Natural killer cell (primary cell): ENCODE measurements at regions not wholly inside any gene's neighbourhood (a gene's known extent, or its start where the extent isn't known, plus 50 kb on each side); places are given as distances from the start of the nearest gene placed in this dataset.

ENCODE experiments used
- ATAC-seq, 3 donors: fragments of 150-1000 bp in 2 of 3; fragments of 200-7000 bp in 1 of 3; cut with Tn5 transposase; 1 replicate in 1 of 3; 2 replicates in 2 of 3; pipeline ENCODE4 v1.10.0; 2021; ENCODE audit warnings: mild to moderate bottlenecking in 2 of 3, moderate library complexity in 2 of 3
- DNase-seq, 2 donors: peaks; one replicate each; pipeline versions ENCODE4 v3.0.0 to v3.0.0-alpha.2; 2013 to 2021; ENCODE audit warnings: mixed read lengths in 1 of 2
- H3K27ac ChIP-seq: one replicate; pipeline ENCODE4 v1.5.1; 2013; ENCODE audit warnings: mild to moderate bottlenecking, low read length
- H3K27me3 ChIP-seq: one replicate; pipeline ENCODE4 v1.6.1; 2013; ENCODE audit warnings: low read length; ENCODE audit not compliant: control insufficient read depth, insufficient read depth
- H3K36me3 ChIP-seq: one replicate; pipeline ENCODE4 v1.6.1; 2013; ENCODE audit warnings: low read length; ENCODE audit not compliant: control insufficient read depth, insufficient read depth
- H3K4me1 ChIP-seq: one replicate; pipeline ENCODE4 v1.6.1; 2013; ENCODE audit warnings: low read length; ENCODE audit not compliant: control insufficient read depth, insufficient read depth
- H3K4me3 ChIP-seq: one replicate; pipeline ENCODE4 v1.5.1; 2013; ENCODE audit warnings: low read length
- H3K9me3 ChIP-seq: one replicate; pipeline ENCODE4 v1.6.1; 2013; ENCODE audit warnings: low read length; ENCODE audit not compliant: control insufficient read depth, insufficient read depth
- H3K27ac Mint-ChIP-seq, 2 donors: one replicate each; pipeline ENCODE4 v1.8.0; 2022; ENCODE audit warnings: mild to moderate bottlenecking in 2 of 2, mixed read lengths in 2 of 2, moderate library complexity in 1 of 2
- H3K27me3 Mint-ChIP-seq, 2 donors: one replicate each; pipeline ENCODE4 v1.8.0; 2022; ENCODE audit warnings: low read depth in 2 of 2, mixed read lengths in 2 of 2
- H3K36me3 Mint-ChIP-seq: one replicate; pipeline ENCODE4 v1.8.0; 2022; ENCODE audit warnings: mixed read lengths
- H3K4me1 Mint-ChIP-seq, 2 donors: one replicate each; pipeline ENCODE4 v1.8.0; 2022; ENCODE audit warnings: mixed read lengths in 2 of 2
- H3K4me3 Mint-ChIP-seq: one replicate; pipeline ENCODE4 v1.8.0; 2022; ENCODE audit warnings: mild to moderate bottlenecking, moderate library complexity, mixed read lengths
- H3K9me3 Mint-ChIP-seq, 2 donors: one replicate each; pipeline ENCODE4 v1.8.0; 2022; ENCODE audit warnings: mixed read lengths in 2 of 2
- WGBS: methylation state at CpG from one replicate; pipeline ENCODE4 v1.1.7; 2013; ENCODE audit warnings: missing lambda C conversion rate; ENCODE audit not compliant: insufficient coverage; 5-methylcytosine and 5-hydroxymethylcytosine counted together
- intact Hi-C: fragments of 100-400 bp; cut with micrococcal nuclease; formaldehyde crosslinking; loops from one replicate; pipeline ENCODE4 v1.14.2; 2022
- TF ChIP-seq, protein P1 (sequence below): fragments of 200-600 bp; IDR thresholded peaks from one replicate; pipeline ENCODE4 v1.8.0; 2022; ENCODE audit warnings: antibody characterized with exemption

DNA sequence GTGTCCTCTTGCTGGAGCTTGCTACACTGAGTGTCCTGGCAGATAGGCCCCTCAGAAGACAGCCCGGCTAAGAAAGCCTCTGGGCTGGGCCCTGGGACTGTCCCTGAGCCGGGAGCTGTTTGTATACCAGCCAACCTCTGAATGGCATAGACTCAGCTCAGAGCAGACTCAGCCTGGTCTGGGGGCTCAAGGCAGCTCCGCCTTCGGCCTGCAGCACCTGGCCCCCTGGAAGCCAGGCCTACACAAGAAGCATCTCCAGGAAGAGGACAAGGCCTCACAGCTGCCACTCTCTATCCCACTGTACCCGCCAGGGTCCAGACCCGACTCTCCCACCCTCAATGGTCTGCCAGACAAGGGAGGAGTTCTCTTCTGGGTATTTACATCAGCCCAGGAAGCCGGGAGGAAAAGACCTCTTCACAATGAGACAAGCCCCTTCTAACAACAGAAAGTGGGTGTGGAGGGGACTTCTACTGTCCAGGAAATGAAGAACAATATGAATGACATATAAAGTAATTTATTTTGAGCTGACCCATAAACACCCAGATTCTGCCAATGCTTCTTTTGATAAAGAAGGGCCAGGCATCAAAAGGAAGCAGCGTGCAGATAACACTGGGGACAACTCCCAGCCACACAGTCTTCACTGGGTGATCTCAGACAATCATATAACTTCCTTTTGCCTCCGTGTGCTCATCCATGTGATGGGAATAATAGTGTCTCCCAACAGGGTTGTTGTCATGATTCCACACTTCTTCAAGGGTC, 110.2 kb downstream of the TPRA1 start:
- Mint-ChIP-seq H3K27me3 (peaks cover 11 to 21% of the 10 kb centered on the region in 2 donors), H3K27ac (no peak overlapping the region), H3K9me3 (no peaks in the 10 kb centered on the region), H3K4me1 (peaks cover 0 to 18% of the 10 kb centered on the region in 2 donors), H3K4me3 (no peak overlapping the region), H3K36me3 (no peaks in the 10 kb centered on the region)
- TF ChIP-seq, protein P1, sequence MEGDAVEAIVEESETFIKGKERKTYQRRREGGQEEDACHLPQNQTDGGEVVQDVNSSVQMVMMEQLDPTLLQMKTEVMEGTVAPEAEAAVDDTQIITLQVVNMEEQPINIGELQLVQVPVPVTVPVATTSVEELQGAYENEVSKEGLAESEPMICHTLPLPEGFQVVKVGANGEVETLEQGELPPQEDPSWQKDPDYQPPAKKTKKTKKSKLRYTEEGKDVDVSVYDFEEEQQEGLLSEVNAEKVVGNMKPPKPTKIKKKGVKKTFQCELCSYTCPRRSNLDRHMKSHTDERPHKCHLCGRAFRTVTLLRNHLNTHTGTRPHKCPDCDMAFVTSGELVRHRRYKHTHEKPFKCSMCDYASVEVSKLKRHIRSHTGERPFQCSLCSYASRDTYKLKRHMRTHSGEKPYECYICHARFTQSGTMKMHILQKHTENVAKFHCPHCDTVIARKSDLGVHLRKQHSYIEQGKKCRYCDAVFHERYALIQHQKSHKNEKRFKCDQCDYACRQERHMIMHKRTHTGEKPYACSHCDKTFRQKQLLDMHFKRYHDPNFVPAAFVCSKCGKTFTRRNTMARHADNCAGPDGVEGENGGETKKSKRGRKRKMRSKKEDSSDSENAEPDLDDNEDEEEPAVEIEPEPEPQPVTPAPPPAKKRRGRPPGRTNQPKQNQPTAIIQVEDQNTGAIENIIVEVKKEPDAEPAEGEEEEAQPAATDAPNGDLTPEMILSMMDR = no peak
- H3K36me3 ChIP-seq = no peaks in the 10 kb centered on the region
- H3K27ac ChIP-seq = no peak overlapping the region
- no peaks in the 10 kb centered on the region for H3K9me3 ChIP-seq
- H3K27me3 ChIP-seq = no peaks in the 10 kb centered on the region
- ATAC-seq (no peak), DNase-seq (no peak)
- peaks cover 14% of the 10 kb centered on the region for H3K4me1 ChIP-seq
- no peak overlapping the region for H3K4me3 ChIP-seq
- intact Hi-C loops = no loop called here
- 83% methylated on average over 8 of the region's 9 CpGs for WGBS

DNA sequence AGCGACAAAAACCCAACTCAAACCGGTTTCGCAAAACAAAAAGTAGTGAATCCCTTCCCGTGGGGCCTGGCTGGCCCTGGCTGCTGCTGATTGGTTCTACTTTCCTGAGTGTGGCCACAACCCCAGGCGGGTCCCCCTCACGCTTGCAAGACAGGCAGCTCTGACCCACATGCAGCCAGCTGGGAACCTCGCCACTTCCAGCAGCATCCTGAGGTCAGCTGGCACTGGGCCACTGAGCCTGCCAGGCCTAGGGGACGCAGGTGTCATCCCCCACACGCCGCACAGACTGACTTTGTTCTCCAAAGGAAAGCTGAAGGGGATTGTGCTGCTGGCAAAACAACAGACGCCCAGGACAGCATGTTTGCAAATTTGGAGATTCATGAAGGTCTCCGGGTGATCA, 111.1 kb downstream of the TPRA1 start:
- no peaks in the 10 kb centered on the region for H3K27me3 ChIP-seq
- no peak overlapping the region for H3K27ac ChIP-seq
- WGBS = 72% methylated on average over 12 of the region's 12 CpGs
- no peak overlapping the region for H3K27ac Mint-ChIP-seq
- no peaks in the 10 kb centered on the region for H3K36me3 Mint-ChIP-seq
- no peak for ATAC-seq
- no peaks in the 10 kb centered on the region for H3K9me3 Mint-ChIP-seq
- H3K36me3 ChIP-seq = no peaks in the 10 kb centered on the region
- peaks cover 14% of the 10 kb centered on the region for H3K4me1 ChIP-seq
- H3K4me3 ChIP-seq = no peak overlapping the region
- peaks cover 0 to 18% of the 10 kb centered on the region in 2 donors for H3K4me1 Mint-ChIP-seq
- intact Hi-C loops = no loop called here
- H3K27me3 Mint-ChIP-seq = peaks cover 11 to 25% of the 10 kb centered on the region in 2 donors
- no peaks in the 10 kb centered on the region for H3K9me3 ChIP-seq
- TF ChIP-seq, protein P1 = no peak
- no peak for DNase-seq
- H3K4me3 Mint-ChIP-seq = no peak overlapping the region

DNA sequence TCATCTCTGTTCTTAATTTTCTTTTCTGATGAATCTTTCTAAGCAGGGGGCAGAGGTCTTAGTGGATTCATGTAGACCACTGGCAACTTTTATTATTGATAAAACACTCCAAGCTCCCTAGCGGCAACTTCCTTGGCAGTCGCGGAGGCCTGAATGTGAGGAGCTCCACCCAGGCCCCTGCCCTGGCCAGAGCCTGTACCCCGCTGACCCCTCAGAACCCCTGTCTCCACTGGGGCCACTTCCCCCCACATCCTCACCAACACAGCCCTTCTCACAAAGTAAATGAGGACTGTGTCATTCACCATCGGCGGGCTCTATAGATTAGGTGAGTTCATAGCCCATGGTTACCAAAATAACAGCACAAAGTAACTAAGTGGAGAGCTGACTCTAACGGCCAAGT, 111.6 kb downstream of the TPRA1 start:
- Mint-ChIP-seq H3K9me3 (no peaks in the 10 kb centered on the region), H3K36me3 (no peaks in the 10 kb centered on the region), H3K4me1 (peaks cover 0 to 12% of the 10 kb centered on the region in 2 donors), H3K27me3 (peaks cover 11 to 28% of the 10 kb centered on the region in 2 donors), H3K27ac (no peak overlapping the region), H3K4me3 (no peak overlapping the region)
- Histone ChIP-seq H3K36me3 (no peaks in the 10 kb centered on the region), H3K9me3 (no peaks in the 10 kb centered on the region), H3K27me3 (no peaks in the 10 kb centered on the region), H3K27ac (no peak overlapping the region), H3K4me3 (no peak overlapping the region), H3K4me1 (peaks cover 9% of the 10 kb centered on the region)
- DNase-seq (no peak), ATAC-seq (no peak)
- 96% methylated on average over 6 of the region's 7 CpGs for WGBS
- TF ChIP-seq, protein P1 = no peak
- intact Hi-C loops = no loop called here

DNA sequence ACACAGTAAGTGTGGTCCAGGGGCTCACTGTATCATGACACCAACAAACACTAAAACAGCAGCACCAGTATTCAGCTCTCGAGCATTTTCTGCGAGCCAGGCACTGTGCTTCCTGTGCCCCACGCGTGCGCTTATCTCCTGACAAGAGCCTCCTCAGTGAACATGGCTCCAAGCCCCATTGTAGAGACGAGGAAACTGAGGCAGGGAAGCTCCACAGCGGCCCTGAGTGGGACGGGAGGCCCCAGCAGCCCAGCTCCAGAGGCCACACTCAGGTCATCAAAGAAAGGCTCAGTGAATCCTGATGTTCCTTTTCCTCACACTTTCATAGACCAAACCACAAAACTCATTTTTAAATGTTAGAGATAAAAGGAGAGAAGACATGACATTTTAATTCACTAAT, 113.1 kb downstream of the TPRA1 start:
- Histone ChIP-seq H3K27me3 (no peaks in the 10 kb centered on the region), H3K4me1 (no peaks in the 10 kb centered on the region), H3K36me3 (no peaks in the 10 kb centered on the region), H3K9me3 (no peaks in the 10 kb centered on the region), H3K4me3 (no peak overlapping the region), H3K27ac (no peak overlapping the region)
- Mint-ChIP-seq H3K27ac (no peak overlapping the region), H3K4me1 (no peaks in the 10 kb centered on the region), H3K36me3 (no peaks in the 10 kb centered on the region), H3K27me3 (peaks cover 4 to 20% of the 10 kb centered on the region in 2 donors), H3K9me3 (no peaks in the 10 kb centered on the region), H3K4me3 (no peak overlapping the region)
- ATAC-seq (no peak), DNase-seq (no peak)
- intact Hi-C loops = no loop called here
- 80% methylated on average over 8 of the region's 8 CpGs for WGBS
- TF ChIP-seq, protein P1 = no peak
